ENCODE measurements at regions not wholly inside any gene's neighbourhood (a gene's known extent, or its start where the extent isn't known, plus 50 kb on each side); places are given as distances from the start of the nearest gene placed in this dataset.

- no peaks in the 10 kb centered on the region for H4K20me1 ChIP-seq (ENCODE audit: insufficient read depth)
- no peak overlapping the region for H2AFZ ChIP-seq (ENCODE audit: low read depth)
- H3K36me3 ChIP-seq (ENCODE audit: insufficient read depth): no peaks in the 10 kb centered on the region
- no peak for TF ChIP-seq CTCF (conservative IDR thresholded peaks at IDR 0.05; ENCODE audit: low read depth, low read length)
- H3K4me2 ChIP-seq: no peak overlapping the region
- H3K9ac ChIP-seq: no peak overlapping the region
- no peaks in the 10 kb centered on the region for H3K79me2 ChIP-seq (ENCODE audit: insufficient read depth, low read depth)
- H3K27me3 ChIP-seq (ENCODE audit: insufficient read depth, low read depth): no peaks in the 10 kb centered on the region
- no peak overlapping the region for H3K4me3 ChIP-seq (IDR thresholded peaks at IDR 0.05; ENCODE audit: insufficient read depth, low read depth, low read length)
- no peak overlapping the region for H3K27ac ChIP-seq
- H3K4me1 ChIP-seq (ENCODE audit: low read depth, poor library complexity, severe bottlenecking): no peaks in the 10 kb centered on the region
These were observed 140.7 kb downstream of the BTC start for GRCh38 chr4:74653331-74654229.

- H4K20me1 ChIP-seq (ENCODE audit: insufficient read depth): no peaks in the 10 kb centered on the region
- H3K4me1 ChIP-seq (ENCODE audit: low read depth, poor library complexity, severe bottlenecking): no peaks in the 10 kb centered on the region
- H3K4me3 ChIP-seq (IDR thresholded peaks at IDR 0.05; ENCODE audit: insufficient read depth, low read depth, low read length): no peak overlapping the region
- no peaks in the 10 kb centered on the region for H3K36me3 ChIP-seq (ENCODE audit: insufficient read depth)
- no peak for TF ChIP-seq CTCF (conservative IDR thresholded peaks at IDR 0.05; ENCODE audit: low read depth, low read length)
- H3K27ac ChIP-seq: no peak overlapping the region
- H3K9ac ChIP-seq: no peak overlapping the region
- H3K27me3 ChIP-seq (ENCODE audit: insufficient read depth, low read depth): no peaks in the 10 kb centered on the region
- no peaks in the 10 kb centered on the region for H3K79me2 ChIP-seq (ENCODE audit: insufficient read depth, low read depth)
- no peak overlapping the region for H3K4me2 ChIP-seq
- H2AFZ ChIP-seq (ENCODE audit: low read depth): no peak overlapping the region
These were observed 140.1 kb downstream of the BTC start for GRCh38 chr4:74654230-74654681.

- Histone ChIP-seq H3K9ac (no peak overlapping the region), H3K4me1 (ENCODE audit: low read depth, poor library complexity, severe bottlenecking) (no peaks in the 10 kb centered on the region), H3K4me2 (no peak overlapping the region), H4K20me1 (ENCODE audit: insufficient read depth) (no peaks in the 10 kb centered on the region), H3K4me3 (IDR thresholded peaks at IDR 0.05; ENCODE audit: insufficient read depth, low read depth, low read length) (no peak overlapping the region), H3K36me3 (ENCODE audit: insufficient read depth) (no peaks in the 10 kb centered on the region), H3K79me2 (ENCODE audit: insufficient read depth, low read depth) (no peaks in the 10 kb centered on the region), H3K27me3 (ENCODE audit: insufficient read depth, low read depth) (no peaks in the 10 kb centered on the region), H2AFZ (ENCODE audit: low read depth) (no peak overlapping the region), H3K27ac (no peak overlapping the region)
- no peak for TF ChIP-seq CTCF (conservative IDR thresholded peaks at IDR 0.05; ENCODE audit: low read depth, low read length)
These were observed 137.7 kb downstream of the BTC start for GRCh38 chr4:74656596-74656995.

DNA sequence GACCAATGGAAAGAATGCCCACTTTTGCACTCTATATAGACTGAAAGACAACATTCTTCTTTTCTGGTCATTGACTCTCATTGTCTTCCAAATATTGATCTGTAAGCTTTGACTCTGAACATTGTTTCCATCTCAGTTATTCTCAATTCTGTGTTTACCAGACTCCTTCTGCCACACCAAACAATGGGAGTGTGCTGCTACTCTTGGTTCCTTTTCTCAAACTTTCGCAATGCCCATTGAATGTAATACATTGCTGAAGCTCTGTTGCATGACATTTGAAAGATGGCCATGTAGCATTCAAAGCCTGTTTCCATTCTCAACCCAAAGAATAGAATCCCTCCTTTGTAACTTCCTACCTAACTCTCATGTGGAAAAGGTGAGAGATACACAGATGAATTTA is 136.2 kb downstream of the BTC start:
- H3K79me2 ChIP-seq (ENCODE audit: insufficient read depth, low read depth): no peaks in the 10 kb centered on the region

More for the DNA sequence above, 136.2 kb downstream of the BTC start:
- no peak overlapping the region for H3K4me3 ChIP-seq (IDR thresholded peaks at IDR 0.05; ENCODE audit: insufficient read depth, low read depth, low read length)
- H3K4me2 ChIP-seq: no peak overlapping the region
- H2AFZ ChIP-seq (ENCODE audit: low read depth): no peak overlapping the region
- no peak overlapping the region for H3K9ac ChIP-seq
- no peak for TF ChIP-seq CTCF (conservative IDR thresholded peaks at IDR 0.05; ENCODE audit: low read depth, low read length)
- no peak overlapping the region for H3K27ac ChIP-seq
- H3K27me3 ChIP-seq (ENCODE audit: insufficient read depth, low read depth): no peaks in the 10 kb centered on the region
- H4K20me1 ChIP-seq (ENCODE audit: insufficient read depth): no peaks in the 10 kb centered on the region
- H3K36me3 ChIP-seq (ENCODE audit: insufficient read depth): no peaks in the 10 kb centered on the region
- no peaks in the 10 kb centered on the region for H3K4me1 ChIP-seq (ENCODE audit: low read depth, poor library complexity, severe bottlenecking)
